GM19035 (cell line): ENCODE measurements at regions not wholly inside any gene's neighbourhood (a gene's known extent, or its start where the extent isn't known, plus 50 kb on each side); places are given as distances from the start of the nearest gene placed in this dataset.

Source experiments
- ATAC-seq: cut with Tn5 transposase; IDR thresholded peaks from one replicate; pipeline ENCODE4 v1.9.1; 2021; ENCODE audit not compliant: unreplicated experiment

GRCh38 chr16:80144191-80144590 is 396.6 kb upstream of the DYNLRB2 start:
- ATAC-seq, result peak; percentile 100

GRCh38 chr16:80142940-80143339 is 397.9 kb upstream of the DYNLRB2 start:
- no peak for ATAC-seq

GRCh38 chr16:80142281-80142680 is 398.5 kb upstream of the DYNLRB2 start:
- ATAC-seq, result no peak

- no peak for ATAC-seq
These were observed 411.0 kb upstream of the DYNLRB2 start for GRCh38 chr16:80129791-80130190.

- no peak for ATAC-seq
These were observed 415.1 kb upstream of the DYNLRB2 start for GRCh38 chr16:80125677-80126076.

GRCh38 chr16:80123189-80123588 is 417.6 kb upstream of the DYNLRB2 start:
- ATAC-seq, result no peak

GRCh38 chr16:80122115-80122514 is 418.7 kb upstream of the DYNLRB2 start:
- no peak for ATAC-seq

GRCh38 chr16:80121522-80121909 is 419.3 kb upstream of the DYNLRB2 start:
- no peak for ATAC-seq

GRCh38 chr16:80120899-80121521 is 419.8 kb upstream of the DYNLRB2 start:
- ATAC-seq, result no peak

- no peak for ATAC-seq
These were observed 423.1 kb upstream of the DYNLRB2 start for GRCh38 chr16:80117556-80118130.

GRCh38 chr16:80116711-80117110 is 424.1 kb upstream of the DYNLRB2 start:
- ATAC-seq, result no peak

GRCh38 chr16:80114699-80115098 is 426.1 kb upstream of the DYNLRB2 start:
- no peak for ATAC-seq

- no peak for ATAC-seq
These were observed 426.8 kb upstream of the DYNLRB2 start for GRCh38 chr16:80113873-80114574.

- no peak for ATAC-seq
These were observed 431.2 kb upstream of the DYNLRB2 start for GRCh38 chr16:80109581-80109980.

- ATAC-seq, result no peak
These were observed 432.9 kb upstream of the DYNLRB2 start for GRCh38 chr16:80107900-80108299.

GRCh38 chr16:80105751-80106150 is 435.0 kb upstream of the DYNLRB2 start:
- no peak for ATAC-seq

GRCh38 chr16:80105160-80105559 is 435.6 kb upstream of the DYNLRB2 start:
- no peak for ATAC-seq

- no peak for ATAC-seq
These were observed 436.4 kb upstream of the DYNLRB2 start for GRCh38 chr16:80104401-80104800.

GRCh38 chr16:80103463-80103862 is 437.3 kb upstream of the DYNLRB2 start:
- ATAC-seq, result no peak

- no peak for ATAC-seq
These were observed 439.8 kb upstream of the DYNLRB2 start for GRCh38 chr16:80100846-80101451.

- no peak for ATAC-seq
These were observed 440.6 kb upstream of the DYNLRB2 start for GRCh38 chr16:80100186-80100585.

- ATAC-seq, result no peak
These were observed 443.7 kb upstream of the DYNLRB2 start for GRCh38 chr16:80097098-80097497.
